Choroid plexus epithelial cell (primary cell): ENCODE measurements at regions not wholly inside any gene's neighbourhood (a gene's known extent, or its start where the extent isn't known, plus 50 kb on each side); places are given as distances from the start of the nearest gene placed in this dataset.

Experiments
- DNase-seq: peaks from one replicate; pipeline ENCODE4 v3.0.0-alpha.2; 2010; ENCODE audit warnings: low read depth
- H3K4me3 ChIP-seq: 2 replicates; pipeline ENCODE4 v1.5.1; 2011; ENCODE audit warnings: low read depth, mild to moderate bottlenecking, control low read depth, low read length, moderate library complexity
- CTCF ChIP-seq: conservative IDR thresholded peaks from 2 replicates; pipeline ENCODE4 v1.5.1; 2011; ENCODE audit warnings: low read depth, mild to moderate bottlenecking, control low read depth, inconsistent platforms, low read length, moderate library complexity

- no peak overlapping the region for H3K4me3 ChIP-seq
- TF ChIP-seq CTCF, result no peak
- DNase-seq, result no peak
Observed at GRCh38 chr4:81776794-81777193, 305.1 kb upstream of the RASGEF1B start.

GRCh38 chr4:81773557-81773956 lies 301.9 kb upstream of the RASGEF1B start:
- no peak overlapping the region for H3K4me3 ChIP-seq
- TF ChIP-seq CTCF, result no peak
- DNase-seq, result no peak

GRCh38 chr4:81771721-81772120 lies 300.0 kb upstream of the RASGEF1B start:
- DNase-seq, result no peak
- no peak for TF ChIP-seq CTCF
- H3K4me3 ChIP-seq, result no peak overlapping the region

- H3K4me3 ChIP-seq, result no peak overlapping the region
- DNase-seq, result no peak
- TF ChIP-seq CTCF, result no peak
Observed at GRCh38 chr4:81769244-81769643, 297.5 kb upstream of the RASGEF1B start.

- no peak overlapping the region for H3K4me3 ChIP-seq
- DNase-seq, result no peak
- no peak for TF ChIP-seq CTCF
Observed at GRCh38 chr4:81758574-81759264, 287.0 kb upstream of the RASGEF1B start.

GRCh38 chr4:81757691-81758090 lies 286.0 kb upstream of the RASGEF1B start:
- no peak for TF ChIP-seq CTCF
- H3K4me3 ChIP-seq, result no peak overlapping the region
- DNase-seq, result no peak

GRCh38 chr4:81756973-81757372 lies 285.3 kb upstream of the RASGEF1B start:
- TF ChIP-seq CTCF, result no peak
- DNase-seq, result no peak

More at GRCh38 chr4:81756973-81757372, 285.3 kb upstream of the RASGEF1B start:
- H3K4me3 ChIP-seq, result no peak overlapping the region
